ENCODE measurements at regions not wholly inside any gene's neighbourhood (a gene's known extent, or its start where the extent isn't known, plus 50 kb on each side); places are given as distances from the start of the nearest gene placed in this dataset.

- Histone ChIP-seq H3K4me3 (ENCODE audit: low read depth, low read length) (no peak overlapping the region), H3K27me3 (ENCODE audit: control insufficient read depth, insufficient read depth, low read length) (no peaks in the 10 kb centered on the region), H3K9ac (ENCODE audit: low read depth, low read length) (no peak overlapping the region), H3K4me1 (ENCODE audit: control insufficient read depth, insufficient read depth, low read length) (no peaks in the 10 kb centered on the region), H3K36me3 (ENCODE audit: control insufficient read depth, insufficient read depth, low read length) (no peaks in the 10 kb centered on the region), H3K9me3 (ENCODE audit: control insufficient read depth, insufficient read depth, low read length) (no peaks in the 10 kb centered on the region)
These were observed 149.8 kb upstream of the JAG1 start for GRCh38 chr20:10823585-10823984.

- no peak overlapping the region for H3K4me3 ChIP-seq (ENCODE audit: low read depth, low read length)
- no peaks in the 10 kb centered on the region for H3K36me3 ChIP-seq (ENCODE audit: control insufficient read depth, insufficient read depth, low read length)
- no peaks in the 10 kb centered on the region for H3K27me3 ChIP-seq (ENCODE audit: control insufficient read depth, insufficient read depth, low read length)
- no peaks in the 10 kb centered on the region for H3K9me3 ChIP-seq (ENCODE audit: control insufficient read depth, insufficient read depth, low read length)
- no peaks in the 10 kb centered on the region for H3K4me1 ChIP-seq (ENCODE audit: control insufficient read depth, insufficient read depth, low read length)
- no peak overlapping the region for H3K9ac ChIP-seq (ENCODE audit: low read depth, low read length)
These were observed 151.1 kb upstream of the JAG1 start for GRCh38 chr20:10824750-10825500.

GRCh38 chr20:10826111-10826510, 152.3 kb upstream of the JAG1 start:
- no peaks in the 10 kb centered on the region for H3K4me1 ChIP-seq (ENCODE audit: control insufficient read depth, insufficient read depth, low read length)
- H3K4me3 ChIP-seq (ENCODE audit: low read depth, low read length) = no peak overlapping the region
- no peaks in the 10 kb centered on the region for H3K9me3 ChIP-seq (ENCODE audit: control insufficient read depth, insufficient read depth, low read length)
- H3K36me3 ChIP-seq (ENCODE audit: control insufficient read depth, insufficient read depth, low read length) = no peaks in the 10 kb centered on the region
- no peak overlapping the region for H3K9ac ChIP-seq (ENCODE audit: low read depth, low read length)
- no peaks in the 10 kb centered on the region for H3K27me3 ChIP-seq (ENCODE audit: control insufficient read depth, insufficient read depth, low read length)

GRCh38 chr20:10828180-10828579, 154.4 kb upstream of the JAG1 start:
- Histone ChIP-seq H3K27me3 (ENCODE audit: control insufficient read depth, insufficient read depth, low read length) (no peaks in the 10 kb centered on the region), H3K9me3 (ENCODE audit: control insufficient read depth, insufficient read depth, low read length) (no peaks in the 10 kb centered on the region), H3K4me3 (ENCODE audit: low read depth, low read length) (no peak overlapping the region), H3K36me3 (ENCODE audit: control insufficient read depth, insufficient read depth, low read length) (no peaks in the 10 kb centered on the region), H3K4me1 (ENCODE audit: control insufficient read depth, insufficient read depth, low read length) (no peaks in the 10 kb centered on the region), H3K9ac (ENCODE audit: low read depth, low read length) (no peak overlapping the region)

- H3K27me3 ChIP-seq (ENCODE audit: control insufficient read depth, insufficient read depth, low read length) = no peaks in the 10 kb centered on the region
- no peaks in the 10 kb centered on the region for H3K9me3 ChIP-seq (ENCODE audit: control insufficient read depth, insufficient read depth, low read length)
- H3K36me3 ChIP-seq (ENCODE audit: control insufficient read depth, insufficient read depth, low read length) = no peaks in the 10 kb centered on the region
- H3K9ac ChIP-seq (ENCODE audit: low read depth, low read length) = no peak overlapping the region
- H3K4me3 ChIP-seq (ENCODE audit: low read depth, low read length) = no peak overlapping the region
- H3K4me1 ChIP-seq (ENCODE audit: control insufficient read depth, insufficient read depth, low read length) = no peaks in the 10 kb centered on the region
These were observed 158.3 kb upstream of the JAG1 start for GRCh38 chr20:10832141-10832540.

GRCh38 chr20:10837901-10838300, 164.1 kb upstream of the JAG1 start:
- Histone ChIP-seq H3K36me3 (ENCODE audit: control insufficient read depth, insufficient read depth, low read length) (no peaks in the 10 kb centered on the region), H3K4me1 (ENCODE audit: control insufficient read depth, insufficient read depth, low read length) (no peaks in the 10 kb centered on the region), H3K9me3 (ENCODE audit: control insufficient read depth, insufficient read depth, low read length) (no peaks in the 10 kb centered on the region), H3K4me3 (ENCODE audit: low read depth, low read length) (no peak overlapping the region), H3K27me3 (ENCODE audit: control insufficient read depth, insufficient read depth, low read length) (no peaks in the 10 kb centered on the region), H3K9ac (ENCODE audit: low read depth, low read length) (no peak overlapping the region)

- no peak overlapping the region for H3K4me3 ChIP-seq (ENCODE audit: low read depth, low read length)
- no peaks in the 10 kb centered on the region for H3K36me3 ChIP-seq (ENCODE audit: control insufficient read depth, insufficient read depth, low read length)
- H3K4me1 ChIP-seq (ENCODE audit: control insufficient read depth, insufficient read depth, low read length) = no peaks in the 10 kb centered on the region
- H3K9me3 ChIP-seq (ENCODE audit: control insufficient read depth, insufficient read depth, low read length) = no peaks in the 10 kb centered on the region
- no peaks in the 10 kb centered on the region for H3K27me3 ChIP-seq (ENCODE audit: control insufficient read depth, insufficient read depth, low read length)
- H3K9ac ChIP-seq (ENCODE audit: low read depth, low read length) = no peak overlapping the region
These were observed 168.3 kb upstream of the JAG1 start for GRCh38 chr20:10842116-10842515.

GRCh38 chr20:10843146-10843711, 169.4 kb upstream of the JAG1 start:
- Histone ChIP-seq H3K4me1 (ENCODE audit: control insufficient read depth, insufficient read depth, low read length) (no peaks in the 10 kb centered on the region), H3K27me3 (ENCODE audit: control insufficient read depth, insufficient read depth, low read length) (no peaks in the 10 kb centered on the region), H3K36me3 (ENCODE audit: control insufficient read depth, insufficient read depth, low read length) (no peaks in the 10 kb centered on the region), H3K9me3 (ENCODE audit: control insufficient read depth, insufficient read depth, low read length) (no peaks in the 10 kb centered on the region), H3K9ac (ENCODE audit: low read depth, low read length) (no peak overlapping the region), H3K4me3 (ENCODE audit: low read depth, low read length) (no peak overlapping the region)

GRCh38 chr20:10846766-10847165, 173.0 kb upstream of the JAG1 start:
- Histone ChIP-seq H3K9me3 (ENCODE audit: control insufficient read depth, insufficient read depth, low read length) (no peaks in the 10 kb centered on the region), H3K4me1 (ENCODE audit: control insufficient read depth, insufficient read depth, low read length) (no peaks in the 10 kb centered on the region), H3K4me3 (ENCODE audit: low read depth, low read length) (no peak overlapping the region), H3K36me3 (ENCODE audit: control insufficient read depth, insufficient read depth, low read length) (no peaks in the 10 kb centered on the region), H3K9ac (ENCODE audit: low read depth, low read length) (no peak overlapping the region), H3K27me3 (ENCODE audit: control insufficient read depth, insufficient read depth, low read length) (no peaks in the 10 kb centered on the region)

- Histone ChIP-seq H3K36me3 (ENCODE audit: control insufficient read depth, insufficient read depth, low read length) (no peaks in the 10 kb centered on the region), H3K4me3 (ENCODE audit: low read depth, low read length) (no peak overlapping the region), H3K4me1 (ENCODE audit: control insufficient read depth, insufficient read depth, low read length) (no peaks in the 10 kb centered on the region), H3K9me3 (ENCODE audit: control insufficient read depth, insufficient read depth, low read length) (no peaks in the 10 kb centered on the region), H3K9ac (ENCODE audit: low read depth, low read length) (no peak overlapping the region), H3K27me3 (ENCODE audit: control insufficient read depth, insufficient read depth, low read length) (no peaks in the 10 kb centered on the region)
These were observed 175.1 kb upstream of the JAG1 start for GRCh38 chr20:10848810-10849370.

GRCh38 chr20:10853176-10853575, 179.4 kb upstream of the JAG1 start:
- no peaks in the 10 kb centered on the region for H3K36me3 ChIP-seq (ENCODE audit: control insufficient read depth, insufficient read depth, low read length)
- H3K9ac ChIP-seq (ENCODE audit: low read depth, low read length) = no peak overlapping the region
- H3K27me3 ChIP-seq (ENCODE audit: control insufficient read depth, insufficient read depth, low read length) = no peaks in the 10 kb centered on the region
- no peak overlapping the region for H3K4me3 ChIP-seq (ENCODE audit: low read depth, low read length)
- H3K9me3 ChIP-seq (ENCODE audit: control insufficient read depth, insufficient read depth, low read length) = no peaks in the 10 kb centered on the region
- no peaks in the 10 kb centered on the region for H3K4me1 ChIP-seq (ENCODE audit: control insufficient read depth, insufficient read depth, low read length)

GRCh38 chr20:10853731-10854130, 179.9 kb upstream of the JAG1 start:
- no peaks in the 10 kb centered on the region for H3K9me3 ChIP-seq (ENCODE audit: control insufficient read depth, insufficient read depth, low read length)
- H3K27me3 ChIP-seq (ENCODE audit: control insufficient read depth, insufficient read depth, low read length) = no peaks in the 10 kb centered on the region
- no peaks in the 10 kb centered on the region for H3K4me1 ChIP-seq (ENCODE audit: control insufficient read depth, insufficient read depth, low read length)
- no peak overlapping the region for H3K9ac ChIP-seq (ENCODE audit: low read depth, low read length)
- H3K36me3 ChIP-seq (ENCODE audit: control insufficient read depth, insufficient read depth, low read length) = no peaks in the 10 kb centered on the region
- H3K4me3 ChIP-seq (ENCODE audit: low read depth, low read length) = no peak overlapping the region
